ENCODE measurements at regions not wholly inside any gene's neighbourhood (a gene's known extent, or its start where the extent isn't known, plus 50 kb on each side); places are given as distances from the start of the nearest gene placed in this dataset.
A peak's percentile ranks its signal among the peaks of the same experiment; 100 is the strongest.
"Not testable (repeated sequence)": the region's sequence is repeated elsewhere in the genome, so short reads cannot be mapped to it uniquely, and the experiment has no call there.

- no peaks in the 10 kb centered on the region for H3K9me3 ChIP-seq (ENCODE audit: control insufficient read depth, low read length)
- H3K4me3 ChIP-seq (ENCODE audit: low read length), result no peak overlapping the region
- H3K27me3 ChIP-seq (replicated peaks; ENCODE audit: control insufficient read depth, insufficient read depth, low read length), result no peaks in the 10 kb centered on the region
- DNase-seq (ENCODE audit: low read depth), result no peak
- H3K36me3 ChIP-seq (ENCODE audit: control insufficient read depth, insufficient read depth, low read length, severe bottlenecking), result no peaks in the 10 kb centered on the region
- no peak overlapping the region for H3K9ac ChIP-seq (ENCODE audit: low read length)
- H3K4me1 ChIP-seq (ENCODE audit: control insufficient read depth, insufficient read depth, low read length), result no peaks in the 10 kb centered on the region
These were observed 956.9 kb downstream of the XPNPEP1 start for GRCh38 chr10:108966411-108966810.

GRCh38 chr10:108966005-108966404, 957.3 kb downstream of the XPNPEP1 start:
- Histone ChIP-seq H3K4me3 (ENCODE audit: low read length) (no peak overlapping the region), H3K9me3 (ENCODE audit: control insufficient read depth, low read length) (no peaks in the 10 kb centered on the region), H3K36me3 (ENCODE audit: control insufficient read depth, insufficient read depth, low read length, severe bottlenecking) (no peaks in the 10 kb centered on the region), H3K9ac (ENCODE audit: low read length) (no peak overlapping the region), H3K27me3 (replicated peaks; ENCODE audit: control insufficient read depth, insufficient read depth, low read length) (no peaks in the 10 kb centered on the region), H3K4me1 (ENCODE audit: control insufficient read depth, insufficient read depth, low read length) (no peaks in the 10 kb centered on the region)
- DNase-seq (ENCODE audit: low read depth), result no peak

DNA sequence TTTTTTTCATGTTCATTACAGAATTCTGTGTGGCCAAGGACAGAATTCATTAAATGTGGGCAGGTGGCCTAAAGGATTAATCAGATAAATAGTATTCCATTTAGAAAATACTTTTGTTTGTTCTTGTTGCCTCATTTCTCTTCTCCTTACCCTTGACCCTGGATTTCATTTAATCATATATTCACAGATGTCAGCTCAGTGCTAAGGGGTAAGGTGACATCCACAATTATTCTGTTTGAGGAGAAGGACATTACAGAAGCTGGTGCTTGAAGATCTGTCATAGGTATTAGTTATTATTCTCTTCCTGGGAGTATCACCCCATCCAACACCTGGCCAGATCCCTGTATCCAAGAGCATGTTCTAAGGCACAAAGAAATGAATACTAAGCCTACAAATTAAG, 961.1 kb downstream of the XPNPEP1 start:
- Histone ChIP-seq H3K4me3 (ENCODE audit: low read length) (no peak overlapping the region), H3K9ac (ENCODE audit: low read length) (no peak overlapping the region), H3K9me3 (ENCODE audit: control insufficient read depth, low read length) (no peaks in the 10 kb centered on the region), H3K27me3 (replicated peaks; ENCODE audit: control insufficient read depth, insufficient read depth, low read length) (no peaks in the 10 kb centered on the region), H3K4me1 (ENCODE audit: control insufficient read depth, insufficient read depth, low read length) (no peaks in the 10 kb centered on the region), H3K36me3 (ENCODE audit: control insufficient read depth, insufficient read depth, low read length, severe bottlenecking) (no peaks in the 10 kb centered on the region)
- no peak for DNase-seq (ENCODE audit: low read depth)

DNA sequence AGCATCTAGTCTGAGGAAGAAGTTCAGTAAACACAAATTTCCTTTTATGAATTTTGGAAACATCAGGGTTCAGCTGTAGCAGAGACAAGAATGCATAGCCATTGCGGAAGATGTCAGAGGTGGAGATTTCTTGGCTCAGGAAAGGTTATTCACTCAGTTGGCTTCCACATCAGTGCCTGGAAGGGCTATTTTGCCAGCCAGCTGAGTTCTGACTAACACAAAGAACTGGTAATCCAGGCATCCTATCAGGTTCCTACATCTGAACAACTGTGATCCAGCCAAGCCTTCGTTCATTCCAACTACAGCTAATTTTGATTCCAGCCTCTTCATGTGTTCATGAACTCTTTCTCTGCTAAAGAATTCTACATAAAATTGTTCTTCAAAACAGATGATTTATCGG, 965.6 kb downstream of the XPNPEP1 start:
- no peaks in the 10 kb centered on the region for H3K27me3 ChIP-seq (replicated peaks; ENCODE audit: control insufficient read depth, insufficient read depth, low read length)
- H3K36me3 ChIP-seq (ENCODE audit: control insufficient read depth, insufficient read depth, low read length, severe bottlenecking), result no peaks in the 10 kb centered on the region
- H3K9me3 ChIP-seq (ENCODE audit: control insufficient read depth, low read length), result no peaks in the 10 kb centered on the region
- H3K4me1 ChIP-seq (ENCODE audit: control insufficient read depth, insufficient read depth, low read length), result no peaks in the 10 kb centered on the region
- peak; percentile 54 for DNase-seq (ENCODE audit: low read depth)
- H3K4me3 ChIP-seq (ENCODE audit: low read length), result no peak overlapping the region
- H3K9ac ChIP-seq (ENCODE audit: low read length), result no peak overlapping the region

GRCh38 chr10:108956149-108956548, 967.2 kb downstream of the XPNPEP1 start:
- Histone ChIP-seq H3K4me3 (ENCODE audit: low read length) (no peak overlapping the region), H3K4me1 (ENCODE audit: control insufficient read depth, insufficient read depth, low read length) (no peaks in the 10 kb centered on the region), H3K9me3 (ENCODE audit: control insufficient read depth, low read length) (peaks cover under 1% of the 10 kb centered on the region), H3K27me3 (replicated peaks; ENCODE audit: control insufficient read depth, insufficient read depth, low read length) (no peaks in the 10 kb centered on the region), H3K9ac (ENCODE audit: low read length) (no peak overlapping the region), H3K36me3 (ENCODE audit: control insufficient read depth, insufficient read depth, low read length, severe bottlenecking) (no peaks in the 10 kb centered on the region)
- DNase-seq (ENCODE audit: low read depth), result peak; percentile 0

- H3K36me3 ChIP-seq (ENCODE audit: control insufficient read depth, insufficient read depth, low read length, severe bottlenecking); DNase-seq (ENCODE audit: low read depth); H3K27me3 ChIP-seq (replicated peaks; ENCODE audit: control insufficient read depth, insufficient read depth, low read length); H3K9ac ChIP-seq (ENCODE audit: low read length); H3K4me3 ChIP-seq (ENCODE audit: low read length); H3K4me1 ChIP-seq (ENCODE audit: control insufficient read depth, insufficient read depth, low read length): not testable (repeated sequence)
- H3K9me3 ChIP-seq (ENCODE audit: control insufficient read depth, low read length), result peaks cover 18% of the 10 kb centered on the region
These were observed 1003.3 kb downstream of the XPNPEP1 start for GRCh38 chr10:108920029-108920428.

DNA sequence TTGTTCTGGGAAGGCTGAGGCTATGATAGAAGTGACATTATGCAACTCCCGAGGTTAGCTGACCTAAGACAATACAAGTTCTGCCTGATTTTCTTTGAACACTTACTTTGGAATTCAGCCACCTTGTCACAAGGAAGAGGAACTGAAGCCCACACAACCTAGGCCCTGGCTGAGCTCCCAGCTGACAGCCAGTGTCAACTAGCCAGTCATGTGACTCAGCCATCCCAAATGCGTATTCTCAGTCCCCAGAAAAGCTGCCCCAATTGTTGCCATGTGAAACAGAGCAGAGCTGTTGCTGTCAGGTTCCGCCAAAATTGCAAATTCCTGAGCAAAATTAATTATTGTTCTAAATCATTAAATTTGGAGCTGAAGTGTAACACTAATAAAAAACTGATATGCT, 1010.0 kb downstream of the XPNPEP1 start:
- Histone ChIP-seq H3K9ac (ENCODE audit: low read length) (no peak overlapping the region), H3K27me3 (replicated peaks; ENCODE audit: control insufficient read depth, insufficient read depth, low read length) (peaks cover 12% of the 10 kb centered on the region), H3K36me3 (ENCODE audit: control insufficient read depth, insufficient read depth, low read length, severe bottlenecking) (no peaks in the 10 kb centered on the region), H3K4me1 (ENCODE audit: control insufficient read depth, insufficient read depth, low read length) (peaks cover 4% of the 10 kb centered on the region), H3K9me3 (ENCODE audit: control insufficient read depth, low read length) (no peaks in the 10 kb centered on the region), H3K4me3 (ENCODE audit: low read length) (no peak overlapping the region)
- no peak for DNase-seq (ENCODE audit: low read depth)

DNA sequence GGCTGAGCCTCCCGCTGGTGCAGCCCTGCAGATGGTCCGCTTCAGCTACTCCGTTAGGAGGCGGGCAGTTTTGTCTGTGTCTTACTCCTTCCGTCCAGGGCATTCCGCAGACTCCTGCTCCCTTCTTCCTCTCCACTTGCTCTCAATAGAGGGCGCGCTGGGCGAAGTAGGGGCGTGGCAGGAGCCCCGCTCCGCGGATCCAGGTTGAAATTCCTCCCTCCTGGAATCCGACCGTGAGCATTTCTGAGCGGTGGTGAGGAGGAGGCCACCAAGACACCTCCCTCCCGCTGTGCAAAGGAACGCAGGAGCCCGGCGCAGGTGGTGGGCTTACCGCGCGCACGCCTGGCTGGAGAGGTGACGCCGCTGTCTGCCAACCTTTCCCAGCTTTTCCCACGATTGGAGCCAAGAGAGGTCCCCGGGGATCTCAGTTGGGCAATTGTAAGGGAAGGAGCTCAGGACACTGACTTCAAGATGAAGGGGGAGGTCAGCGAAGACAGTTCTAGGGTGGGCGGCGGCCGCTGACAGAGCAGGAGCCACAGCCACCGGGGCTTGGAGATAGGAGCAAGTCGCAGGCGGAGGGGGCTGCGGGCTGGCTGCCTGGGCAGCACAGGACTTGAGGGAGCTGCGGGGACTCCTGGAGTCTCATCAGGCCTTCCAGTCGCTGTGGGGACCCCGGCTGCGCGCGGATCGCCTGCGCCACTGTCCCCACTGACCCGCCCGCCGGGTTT, 1011.3 kb downstream of the XPNPEP1 start:
- Histone ChIP-seq H3K27me3 (replicated peaks; ENCODE audit: control insufficient read depth, insufficient read depth, low read length) (peaks cover 12% of the 10 kb centered on the region), H3K9ac (ENCODE audit: low read length) (no peak overlapping the region), H3K4me3 (ENCODE audit: low read length) (peak overlapping the region; percentile 83), H3K4me1 (ENCODE audit: control insufficient read depth, insufficient read depth, low read length) (peaks cover 4% of the 10 kb centered on the region), H3K36me3 (ENCODE audit: control insufficient read depth, insufficient read depth, low read length, severe bottlenecking) (no peaks in the 10 kb centered on the region), H3K9me3 (ENCODE audit: control insufficient read depth, low read length) (no peaks in the 10 kb centered on the region)
- peak; percentile 67 for DNase-seq (ENCODE audit: low read depth)

DNA sequence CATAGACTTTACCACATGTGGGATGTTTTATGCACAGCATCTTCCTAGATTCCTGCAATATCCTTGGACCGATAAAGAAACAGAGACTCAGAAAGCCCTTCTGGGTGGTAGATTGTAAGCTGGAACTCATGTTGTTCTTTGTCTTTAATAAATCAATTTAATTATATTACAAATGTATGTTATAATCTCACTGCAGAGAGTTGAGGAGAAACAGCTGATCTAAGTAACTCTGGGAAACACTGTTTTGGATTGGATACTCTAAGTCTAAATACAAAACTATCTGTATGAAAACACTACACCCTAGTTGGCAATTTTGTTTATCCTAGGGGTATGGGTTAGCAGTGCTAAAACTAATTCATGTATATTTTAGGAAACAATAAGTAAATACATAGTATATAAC, 1015.2 kb downstream of the XPNPEP1 start:
- peaks cover 9% of the 10 kb centered on the region for H3K27me3 ChIP-seq (replicated peaks; ENCODE audit: control insufficient read depth, insufficient read depth, low read length)
- H3K36me3 ChIP-seq (ENCODE audit: control insufficient read depth, insufficient read depth, low read length, severe bottlenecking), result no peaks in the 10 kb centered on the region
- H3K9me3 ChIP-seq (ENCODE audit: control insufficient read depth, low read length), result no peaks in the 10 kb centered on the region
- H3K4me1 ChIP-seq (ENCODE audit: control insufficient read depth, insufficient read depth, low read length), result peaks cover 10% of the 10 kb centered on the region
- DNase-seq (ENCODE audit: low read depth), result no peak
- H3K4me3 ChIP-seq (ENCODE audit: low read length), result no peak overlapping the region
- no peak overlapping the region for H3K9ac ChIP-seq (ENCODE audit: low read length)

- Histone ChIP-seq H3K4me1 (ENCODE audit: control insufficient read depth, insufficient read depth, low read length) (peaks cover 6% of the 10 kb centered on the region), H3K9ac (ENCODE audit: low read length) (no peak overlapping the region), H3K36me3 (ENCODE audit: control insufficient read depth, insufficient read depth, low read length, severe bottlenecking) (no peaks in the 10 kb centered on the region), H3K27me3 (replicated peaks; ENCODE audit: control insufficient read depth, insufficient read depth, low read length) (peaks cover 2% of the 10 kb centered on the region), H3K9me3 (ENCODE audit: control insufficient read depth, low read length) (no peaks in the 10 kb centered on the region), H3K4me3 (ENCODE audit: low read length) (no peak overlapping the region)
- DNase-seq (ENCODE audit: low read depth), result no peak
These were observed 1017.5 kb downstream of the XPNPEP1 start for GRCh38 chr10:108905821-108906220.

DNA sequence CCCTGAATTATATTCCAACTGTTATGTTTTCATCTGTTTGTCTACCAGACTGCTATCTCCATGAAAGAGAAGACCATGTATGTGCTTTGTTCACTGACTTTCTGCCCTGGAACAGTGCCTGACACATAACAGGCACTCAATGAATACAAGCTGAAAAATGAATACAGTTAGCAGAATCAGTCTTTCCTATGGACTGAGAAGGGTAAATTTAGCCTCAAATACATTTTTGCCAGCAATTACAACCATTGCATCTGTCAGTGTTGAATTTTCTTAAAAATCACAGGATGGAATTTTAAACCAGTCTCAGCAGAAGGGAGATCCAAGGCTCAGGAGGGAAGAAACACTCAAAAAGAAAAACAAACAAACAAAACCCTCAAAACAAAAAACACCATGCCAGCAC, 1018.1 kb downstream of the XPNPEP1 start:
- no peaks in the 10 kb centered on the region for H3K36me3 ChIP-seq (ENCODE audit: control insufficient read depth, insufficient read depth, low read length, severe bottlenecking)
- no peaks in the 10 kb centered on the region for H3K27me3 ChIP-seq (replicated peaks; ENCODE audit: control insufficient read depth, insufficient read depth, low read length)
- peaks cover 6% of the 10 kb centered on the region for H3K4me1 ChIP-seq (ENCODE audit: control insufficient read depth, insufficient read depth, low read length)
- no peaks in the 10 kb centered on the region for H3K9me3 ChIP-seq (ENCODE audit: control insufficient read depth, low read length)
- H3K4me3 ChIP-seq (ENCODE audit: low read length), result no peak overlapping the region
- no peak for DNase-seq (ENCODE audit: low read depth)
- no peak overlapping the region for H3K9ac ChIP-seq (ENCODE audit: low read length)

Measured in adipocyte (in vitro differentiated cells).